Muscle layer of duodenum (tissue), 2 donors: ENCODE measurements at regions not wholly inside any gene's neighbourhood (a gene's known extent, or its start where the extent isn't known, plus 50 kb on each side); places are given as distances from the start of the nearest gene placed in this dataset.

Experiments
- H3K27ac ChIP-seq: one replicate; pipeline ENCODE4 v1.7.0; 2013; ENCODE audit warnings: mild to moderate bottlenecking, low read length
- H3K27me3 ChIP-seq: one replicate; pipeline ENCODE4 v1.7.0; 2013; ENCODE audit warnings: low read depth, mild to moderate bottlenecking, control low read depth, low read length
- H3K36me3 ChIP-seq, 2 donors: one replicate each; pipeline ENCODE4 v1.7.0; 2013; ENCODE audit warnings: low read length in 2 of 2, control low read depth in 1 of 2, mild to moderate bottlenecking in 1 of 2; ENCODE audit not compliant: insufficient read depth in 2 of 2, control insufficient read depth in 1 of 2
- H3K4me1 ChIP-seq, 2 donors: one replicate each; pipeline ENCODE4 v1.7.0; 2013; ENCODE audit warnings: low read length in 2 of 2, mild to moderate bottlenecking in 2 of 2, control low read depth in 1 of 2, moderate library complexity in 1 of 2; ENCODE audit not compliant: insufficient read depth in 2 of 2, control insufficient read depth in 1 of 2
- H3K4me3 ChIP-seq, 2 donors: one replicate each; pipeline ENCODE4 v1.7.0; 2013; ENCODE audit warnings: low read length in 2 of 2, low read depth in 1 of 2, mild to moderate bottlenecking in 1 of 2
- H3K9me3 ChIP-seq, 2 donors: one replicate each; pipeline ENCODE4 v1.7.0; 2013; ENCODE audit warnings: low read length in 2 of 2, control low read depth in 1 of 2, mild to moderate bottlenecking in 1 of 2; ENCODE audit not compliant: control insufficient read depth in 1 of 2
- donor health status: healthy.

DNA sequence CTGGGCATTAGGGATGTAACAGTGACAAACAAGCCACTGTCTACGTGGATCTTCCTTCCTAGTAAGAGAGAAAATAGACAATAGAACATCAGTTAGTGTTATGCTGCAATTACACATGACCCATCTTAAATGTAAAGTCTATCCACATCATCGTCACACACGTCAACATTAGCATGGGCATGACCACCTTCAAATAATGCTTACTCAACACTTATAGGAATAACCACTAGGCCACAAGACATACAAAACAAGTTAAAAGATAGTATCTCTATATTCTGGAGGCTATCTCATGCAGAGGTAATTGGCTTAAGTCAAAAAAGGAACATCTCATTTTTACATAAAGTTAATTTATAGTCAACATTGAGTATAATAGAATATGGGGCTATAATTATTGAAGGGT lies 156.5 kb downstream of the MOXD1 start:
- Histone ChIP-seq H3K27me3 (no peaks in the 10 kb centered on the region), H3K36me3 (no peaks in the 10 kb centered on the region)

DNA sequence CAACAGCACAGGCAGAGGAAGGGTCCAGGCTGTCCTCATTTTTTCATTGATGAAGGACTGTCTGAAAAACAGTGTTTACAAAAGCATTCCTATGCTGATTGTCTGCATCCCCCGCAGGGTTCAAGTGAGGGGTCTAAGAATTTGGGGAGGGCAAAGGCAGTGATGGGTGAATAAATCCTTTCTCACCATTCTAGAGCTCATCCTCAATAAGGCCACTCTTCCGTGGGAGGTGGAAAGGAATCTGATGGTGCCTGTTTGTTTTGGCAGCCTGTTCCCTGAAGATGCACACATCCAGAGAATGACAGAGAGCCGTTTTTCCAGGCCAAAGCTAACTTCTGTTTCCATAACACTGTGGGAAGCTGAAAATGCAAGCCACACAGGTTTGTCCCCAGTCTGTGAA lies 164.5 kb downstream of the MOXD1 start:
- Histone ChIP-seq H3K27me3 (no peaks in the 10 kb centered on the region), H3K4me3 (no peak overlapping the region), H3K27ac (no peak overlapping the region), H3K9me3 (no peaks in the 10 kb centered on the region), H3K36me3 (no peaks in the 10 kb centered on the region), H3K4me1 (peaks cover 0 to 4% of the 10 kb centered on the region in 2 donors)

More for the DNA sequence above, 156.5 kb downstream of the MOXD1 start:
- Histone ChIP-seq H3K4me3 (no peak overlapping the region), H3K4me1 (no peaks in the 10 kb centered on the region), H3K27ac (no peak overlapping the region), H3K9me3 (no peaks in the 10 kb centered on the region)

DNA sequence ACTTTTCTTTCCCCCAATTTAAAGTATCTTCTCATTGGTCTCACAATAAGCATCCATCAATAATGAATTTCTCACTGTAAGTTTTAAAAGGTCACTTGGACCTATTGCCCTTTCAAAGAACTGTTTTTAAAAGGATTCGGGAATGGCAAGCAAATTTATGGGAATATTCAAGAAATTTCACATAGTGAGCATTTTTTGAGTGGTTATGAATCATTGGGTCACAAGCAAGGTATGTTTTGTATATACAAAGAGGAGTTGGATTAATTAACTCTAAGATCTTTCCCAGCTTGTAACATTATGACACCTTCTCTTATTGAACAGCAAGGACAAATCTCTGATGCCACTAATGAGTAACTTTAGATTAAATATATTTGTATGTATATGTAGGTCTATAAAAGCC lies 165.0 kb downstream of the MOXD1 start:
- no peaks in the 10 kb centered on the region for H3K27me3 ChIP-seq
- H3K27ac ChIP-seq: no peak overlapping the region
- no peaks in the 10 kb centered on the region for H3K36me3 ChIP-seq
- no peak overlapping the region for H3K4me3 ChIP-seq
- H3K9me3 ChIP-seq: no peaks in the 10 kb centered on the region
- H3K4me1 ChIP-seq: peaks cover 0 to 4% of the 10 kb centered on the region in 2 donors

- Histone ChIP-seq H3K4me3 (no peak overlapping the region), H3K27me3 (no peaks in the 10 kb centered on the region), H3K9me3 (no peaks in the 10 kb centered on the region), H3K36me3 (no peaks in the 10 kb centered on the region), H3K4me1 (peaks cover 0 to 4% of the 10 kb centered on the region in 2 donors), H3K27ac (no peak overlapping the region)
Measured at GRCh38 chr6:132235596-132236280, 165.5 kb downstream of the MOXD1 start.

GRCh38 chr6:132234356-132234755 lies 166.9 kb downstream of the MOXD1 start:
- no peaks in the 10 kb centered on the region for H3K36me3 ChIP-seq
- no peak overlapping the region for H3K4me3 ChIP-seq
- H3K27me3 ChIP-seq: no peaks in the 10 kb centered on the region
- H3K9me3 ChIP-seq: no peaks in the 10 kb centered on the region
- peaks cover 0 to 7% of the 10 kb centered on the region in 2 donors for H3K4me1 ChIP-seq
- H3K27ac ChIP-seq: no peak overlapping the region

GRCh38 chr6:132231121-132231884 lies 170.0 kb downstream of the MOXD1 start:
- no peaks in the 10 kb centered on the region for H3K9me3 ChIP-seq
- H3K4me1 ChIP-seq: peaks cover 0 to 4% of the 10 kb centered on the region in 2 donors
- no peak overlapping the region for H3K27ac ChIP-seq
- H3K4me3 ChIP-seq: no peak overlapping the region
- no peaks in the 10 kb centered on the region for H3K27me3 ChIP-seq
- no peaks in the 10 kb centered on the region for H3K36me3 ChIP-seq

- Histone ChIP-seq H3K9me3 (no peaks in the 10 kb centered on the region), H3K4me1 (peaks cover 0 to 4% of the 10 kb centered on the region in 2 donors), H3K27ac (no peak overlapping the region), H3K27me3 (no peaks in the 10 kb centered on the region), H3K36me3 (no peaks in the 10 kb centered on the region), H3K4me3 (no peak overlapping the region)
Measured at GRCh38 chr6:132228894-132229293, 172.4 kb downstream of the MOXD1 start.

- H3K27ac ChIP-seq: no peak overlapping the region
- no peaks in the 10 kb centered on the region for H3K36me3 ChIP-seq
- no peaks in the 10 kb centered on the region for H3K27me3 ChIP-seq
- no peaks in the 10 kb centered on the region for H3K9me3 ChIP-seq
- peaks cover 0 to 4% of the 10 kb centered on the region in 2 donors for H3K4me1 ChIP-seq
- no peak overlapping the region for H3K4me3 ChIP-seq
Measured at GRCh38 chr6:132227904-132228303, 173.4 kb downstream of the MOXD1 start.

DNA sequence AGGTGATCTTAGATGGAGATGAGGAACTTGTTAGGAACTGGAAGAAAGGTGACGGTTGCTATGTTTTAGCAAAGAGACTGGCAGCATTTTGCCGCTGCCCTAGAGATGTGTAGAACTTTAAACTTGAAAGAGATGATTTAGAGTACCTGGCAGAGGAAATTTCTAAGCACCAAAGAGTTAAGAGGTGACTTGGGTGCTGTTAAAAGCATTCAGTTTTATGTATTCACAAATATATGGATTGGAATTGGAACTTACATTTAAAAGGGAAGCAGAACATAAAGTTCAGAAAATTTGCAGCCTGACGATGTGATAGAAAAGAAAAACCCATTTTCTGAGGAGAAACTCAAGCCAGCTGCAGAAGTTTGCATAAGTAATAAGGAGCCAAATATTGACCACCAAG lies 176.3 kb downstream of the MOXD1 start:
- no peak overlapping the region for H3K27ac ChIP-seq
- H3K4me3 ChIP-seq: no peak overlapping the region
- no peaks in the 10 kb centered on the region for H3K9me3 ChIP-seq
- H3K27me3 ChIP-seq: no peaks in the 10 kb centered on the region
- no peaks in the 10 kb centered on the region for H3K4me1 ChIP-seq
- no peaks in the 10 kb centered on the region for H3K36me3 ChIP-seq

DNA sequence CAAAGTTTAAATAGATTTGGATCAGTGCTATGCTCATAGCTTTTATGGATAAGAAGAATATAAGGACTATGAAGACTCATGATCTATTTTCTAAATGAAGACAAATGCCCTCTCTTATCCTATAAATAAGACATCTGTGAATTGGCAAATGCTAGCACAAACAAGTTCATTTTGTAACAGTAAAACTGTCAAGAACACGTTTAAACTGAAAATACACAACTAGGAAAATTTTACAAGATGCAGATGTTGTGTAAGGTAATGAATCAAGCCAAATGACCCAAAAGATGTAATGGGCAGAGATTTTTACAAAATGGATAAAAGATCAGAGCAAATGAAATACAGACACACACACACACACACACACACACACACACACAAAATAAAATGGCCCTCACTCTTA lies 180.5 kb downstream of the MOXD1 start:
- H3K4me3 ChIP-seq: no peak overlapping the region
- no peaks in the 10 kb centered on the region for H3K27me3 ChIP-seq
- no peaks in the 10 kb centered on the region for H3K9me3 ChIP-seq
- no peaks in the 10 kb centered on the region for H3K4me1 ChIP-seq
- H3K36me3 ChIP-seq: no peaks in the 10 kb centered on the region
- H3K27ac ChIP-seq: no peak overlapping the region

DNA sequence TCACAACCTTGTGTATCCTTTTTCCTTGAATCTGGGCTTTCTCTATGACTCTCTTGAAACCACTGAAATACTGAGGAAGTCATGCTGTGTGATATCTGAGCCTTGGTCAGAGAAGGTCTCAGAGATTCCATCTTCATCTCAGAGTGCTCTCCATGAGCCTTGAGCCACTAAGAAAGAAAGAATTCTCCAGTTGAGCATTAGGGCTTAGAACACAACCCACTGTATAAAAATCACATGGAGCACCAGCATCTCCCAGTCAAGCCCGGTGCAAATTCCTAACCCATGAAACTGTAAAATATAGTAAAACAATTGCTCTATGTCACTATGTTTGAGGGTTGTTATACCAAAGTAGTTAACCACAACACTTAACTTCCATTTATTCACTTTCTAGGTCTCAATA lies 181.4 kb downstream of the MOXD1 start:
- Histone ChIP-seq H3K4me3 (no peak overlapping the region), H3K36me3 (no peaks in the 10 kb centered on the region), H3K4me1 (no peaks in the 10 kb centered on the region), H3K9me3 (no peaks in the 10 kb centered on the region), H3K27me3 (no peaks in the 10 kb centered on the region), H3K27ac (no peak overlapping the region)
